Esophagus squamous epithelium (tissue), 4 donors: ENCODE measurements at regions not wholly inside any gene's neighbourhood (a gene's known extent, or its start where the extent isn't known, plus 50 kb on each side); places are given as distances from the start of the nearest gene placed in this dataset.

Source experiments
- POLR2A ChIP-seq, 4 donors: fragments of 450-650 bp; IDR thresholded peaks; one replicate each; pipeline ENCODE4 v1.6.1; 2017; ENCODE audit warnings: antibody characterized with exemption in 4 of 4, mild to moderate bottlenecking in 4 of 4, moderate library complexity in 3 of 4
- TF ChIP-seq, protein P1 (sequence below), 6 experiments: fragments of 450-650 bp in 4 of 6; fragments of 200-600 bp in 2 of 6; sonication (generic) in 2 of 6; IDR thresholded peaks; one replicate each; pipeline ENCODE4 v1.5.1; 2016 to 2019; ENCODE audit warnings: antibody characterized with exemption in 6 of 6, mild to moderate bottlenecking in 4 of 6, moderate library complexity in 4 of 6

DNA sequence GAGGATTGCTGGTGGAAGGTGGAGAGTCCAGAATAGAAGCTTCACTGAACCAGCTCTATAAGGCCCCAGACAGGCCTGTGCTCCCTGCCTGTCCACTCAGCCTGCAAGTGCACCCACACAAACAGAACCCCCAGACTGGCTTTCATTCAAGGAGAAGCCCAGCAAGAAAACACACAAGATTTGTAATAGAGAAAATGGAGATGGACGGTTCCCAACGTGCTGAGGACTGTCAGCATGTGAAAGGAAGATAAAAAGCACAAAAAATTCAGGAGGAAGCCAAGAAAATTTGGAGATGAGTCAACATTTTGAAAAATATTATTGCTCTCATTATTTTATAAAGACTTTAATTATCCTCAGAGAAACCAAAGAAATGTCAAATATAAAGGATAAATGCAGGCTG, 218.2 kb upstream of the SLC10A2 start:
- TF ChIP-seq, protein P1, sequence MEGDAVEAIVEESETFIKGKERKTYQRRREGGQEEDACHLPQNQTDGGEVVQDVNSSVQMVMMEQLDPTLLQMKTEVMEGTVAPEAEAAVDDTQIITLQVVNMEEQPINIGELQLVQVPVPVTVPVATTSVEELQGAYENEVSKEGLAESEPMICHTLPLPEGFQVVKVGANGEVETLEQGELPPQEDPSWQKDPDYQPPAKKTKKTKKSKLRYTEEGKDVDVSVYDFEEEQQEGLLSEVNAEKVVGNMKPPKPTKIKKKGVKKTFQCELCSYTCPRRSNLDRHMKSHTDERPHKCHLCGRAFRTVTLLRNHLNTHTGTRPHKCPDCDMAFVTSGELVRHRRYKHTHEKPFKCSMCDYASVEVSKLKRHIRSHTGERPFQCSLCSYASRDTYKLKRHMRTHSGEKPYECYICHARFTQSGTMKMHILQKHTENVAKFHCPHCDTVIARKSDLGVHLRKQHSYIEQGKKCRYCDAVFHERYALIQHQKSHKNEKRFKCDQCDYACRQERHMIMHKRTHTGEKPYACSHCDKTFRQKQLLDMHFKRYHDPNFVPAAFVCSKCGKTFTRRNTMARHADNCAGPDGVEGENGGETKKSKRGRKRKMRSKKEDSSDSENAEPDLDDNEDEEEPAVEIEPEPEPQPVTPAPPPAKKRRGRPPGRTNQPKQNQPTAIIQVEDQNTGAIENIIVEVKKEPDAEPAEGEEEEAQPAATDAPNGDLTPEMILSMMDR (IDR thresholded peaks at IDR 0.05): no peak
- no peak for TF ChIP-seq POLR2A (IDR thresholded peaks at IDR 0.05)
